Activated CD8-positive, alpha-beta T cell treated with anti-CD3 and anti-CD28 coated beads for 36 hours (primary cell): ENCODE measurements at regions not wholly inside any gene's neighbourhood (a gene's known extent, or its start where the extent isn't known, plus 50 kb on each side); places are given as distances from the start of the nearest gene placed in this dataset.
A peak's percentile ranks its signal among the peaks of the same experiment; 100 is the strongest.
"Not testable (repeated sequence)": the region's sequence is repeated elsewhere in the genome, so short reads cannot be mapped to it uniquely, and the experiment has no call there.

Source experiments
- ATAC-seq: fragments of 200-7000 bp; cut with Tn5 transposase; one replicate; pipeline ENCODE4 v1.10.0; 2021; ENCODE audit warnings: mild to moderate bottlenecking, moderate library complexity
- CTCF ChIA-PET: fragments of 350-600 bp; sonication (Branson Sonifier 250); formaldehyde crosslinking; loops from one replicate; lab custom pipeline; 2021; ENCODE audit warnings: antibody characterized with exemption; lab: Charles Lee
- POLR2A ChIA-PET: fragments of 350-600 bp; sonication (Branson Sonifier 250); formaldehyde crosslinking; loops from one replicate; lab custom pipeline; 2021; ENCODE audit warnings: antibody characterized with exemption; lab: Charles Lee
- DNase-seq: peaks from one replicate; pipeline ENCODE4 v3.0.0-alpha.2; 2020
- H3K27ac Mint-ChIP-seq: one replicate; pipeline ENCODE4 v1.8.0; 2021; ENCODE audit warnings: mild to moderate bottlenecking, mixed read lengths
- H3K27me3 Mint-ChIP-seq: one replicate; pipeline ENCODE4 v1.8.0; 2021; ENCODE audit warnings: mixed read lengths
- H3K36me3 Mint-ChIP-seq: one replicate; pipeline ENCODE4 v1.8.0; 2021; ENCODE audit warnings: low read depth, mixed read lengths
- H3K4me1 Mint-ChIP-seq: one replicate; pipeline ENCODE4 v1.8.0; 2021; ENCODE audit warnings: low read depth, mixed read lengths
- H3K4me3 Mint-ChIP-seq: one replicate; pipeline ENCODE4 v1.8.0; 2021; ENCODE audit warnings: mild to moderate bottlenecking, moderate library complexity, mixed read lengths
- H3K9me3 Mint-ChIP-seq: one replicate; pipeline ENCODE4 v1.8.0; 2021; ENCODE audit warnings: mixed read lengths
- intact Hi-C: fragments of 100-400 bp; cut with micrococcal nuclease; formaldehyde crosslinking; loops from one replicate; pipeline ENCODE4 v1.10.0; 2022
- TF ChIP-seq, protein P1 (sequence below): fragments of 200-600 bp; IDR thresholded peaks from one replicate; pipeline ENCODE4 v1.8.0; 2022; ENCODE audit warnings: antibody characterized with exemption, mild to moderate bottlenecking

DNA sequence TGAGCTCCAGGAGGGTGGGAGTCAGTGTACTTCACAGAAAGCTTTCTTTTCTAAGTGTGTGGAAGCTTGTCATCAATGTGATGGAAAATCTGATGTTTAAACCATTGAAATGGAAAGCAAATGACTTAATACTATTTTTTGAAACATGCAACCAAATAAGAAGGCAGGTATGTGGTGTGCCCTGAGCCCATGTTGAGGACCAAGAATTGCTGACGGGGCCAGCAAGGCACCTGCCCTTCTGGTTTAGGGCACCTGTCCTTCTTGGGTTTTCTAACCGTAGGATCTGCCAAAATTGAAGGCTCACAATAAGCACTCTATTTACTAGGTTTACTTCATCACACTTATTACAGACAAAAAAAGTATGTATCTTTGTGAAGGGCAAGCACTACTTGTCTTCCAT lies 537.7 kb downstream of the SOCS6 start:
- no peak overlapping the region for H3K27ac Mint-ChIP-seq
- no peaks in the 10 kb centered on the region for H3K4me1 Mint-ChIP-seq
- no peaks in the 10 kb centered on the region for H3K27me3 Mint-ChIP-seq
- intact Hi-C loops: no loop called here
- H3K9me3 Mint-ChIP-seq: peaks cover 2% of the 10 kb centered on the region
- no peaks in the 10 kb centered on the region for H3K36me3 Mint-ChIP-seq
- POLR2A ChIA-PET: interaction anchor here (1.2 kb wide), 1 partner anchor 126 kb away, joined by 3 read pairs; no protein-coding TSS in a partner anchor
- TF ChIP-seq, protein P1, sequence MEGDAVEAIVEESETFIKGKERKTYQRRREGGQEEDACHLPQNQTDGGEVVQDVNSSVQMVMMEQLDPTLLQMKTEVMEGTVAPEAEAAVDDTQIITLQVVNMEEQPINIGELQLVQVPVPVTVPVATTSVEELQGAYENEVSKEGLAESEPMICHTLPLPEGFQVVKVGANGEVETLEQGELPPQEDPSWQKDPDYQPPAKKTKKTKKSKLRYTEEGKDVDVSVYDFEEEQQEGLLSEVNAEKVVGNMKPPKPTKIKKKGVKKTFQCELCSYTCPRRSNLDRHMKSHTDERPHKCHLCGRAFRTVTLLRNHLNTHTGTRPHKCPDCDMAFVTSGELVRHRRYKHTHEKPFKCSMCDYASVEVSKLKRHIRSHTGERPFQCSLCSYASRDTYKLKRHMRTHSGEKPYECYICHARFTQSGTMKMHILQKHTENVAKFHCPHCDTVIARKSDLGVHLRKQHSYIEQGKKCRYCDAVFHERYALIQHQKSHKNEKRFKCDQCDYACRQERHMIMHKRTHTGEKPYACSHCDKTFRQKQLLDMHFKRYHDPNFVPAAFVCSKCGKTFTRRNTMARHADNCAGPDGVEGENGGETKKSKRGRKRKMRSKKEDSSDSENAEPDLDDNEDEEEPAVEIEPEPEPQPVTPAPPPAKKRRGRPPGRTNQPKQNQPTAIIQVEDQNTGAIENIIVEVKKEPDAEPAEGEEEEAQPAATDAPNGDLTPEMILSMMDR: no peak
- H3K4me3 Mint-ChIP-seq: no peak overlapping the region
- DNase-seq (no peak), ATAC-seq (no peak)
- CTCF ChIA-PET: interaction anchor here (0.9 kb wide), 1 partner anchor 11 kb away, joined by 4 read pairs; no protein-coding TSS in a partner anchor

DNA sequence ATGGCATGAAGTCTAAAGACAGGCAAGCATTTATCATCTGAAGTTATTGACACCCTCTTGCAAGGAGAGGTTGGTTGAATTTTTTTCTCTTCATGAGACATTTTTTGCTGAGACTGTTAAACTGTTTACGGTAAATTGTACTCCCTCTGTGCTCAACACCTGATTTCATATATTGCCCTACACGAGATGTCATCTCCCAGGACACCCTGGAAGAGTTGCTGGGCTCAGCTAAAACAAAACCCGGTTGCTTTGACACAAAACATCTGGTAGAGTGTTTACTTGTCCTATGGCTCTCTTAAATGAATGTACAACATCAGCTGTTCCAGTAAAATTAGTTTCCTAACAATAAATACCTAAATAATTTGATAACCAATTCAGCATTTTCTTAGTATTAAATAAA lies 533.8 kb downstream of the SOCS6 start:
- POLR2A ChIA-PET: no interaction called here
- H3K4me3 Mint-ChIP-seq: no peak overlapping the region

DNA sequence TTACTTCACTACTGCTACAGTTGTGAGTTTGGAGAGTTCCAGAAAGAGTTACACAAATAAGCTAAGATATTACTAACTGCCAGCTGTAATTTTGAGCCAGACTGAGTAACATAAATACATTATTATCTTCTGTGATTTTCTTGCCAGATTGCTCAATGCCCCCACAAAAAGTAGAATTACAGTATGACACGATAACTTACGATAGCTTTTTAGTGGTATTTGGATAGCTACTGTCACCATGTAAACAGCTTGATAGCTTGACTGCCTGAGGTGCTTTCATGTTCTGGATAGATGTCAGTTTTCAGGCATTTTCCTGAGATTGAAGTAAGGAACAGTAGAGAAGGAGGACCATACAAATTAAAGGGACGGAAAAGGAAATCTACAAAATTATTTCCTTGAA lies 533.3 kb downstream of the SOCS6 start:
- ATAC-seq (no peak), DNase-seq (no peak)
- peaks cover 1% of the 10 kb centered on the region for H3K9me3 Mint-ChIP-seq
- ChIA-PET CTCF (interaction anchor here (1.1 kb wide), 1 partner anchor 40 kb away, joined by 3 read pairs; no protein-coding TSS in a partner anchor), POLR2A (no interaction called here)
- no peaks in the 10 kb centered on the region for H3K27me3 Mint-ChIP-seq
- H3K4me3 Mint-ChIP-seq: no peak overlapping the region
- H3K4me1 Mint-ChIP-seq: no peaks in the 10 kb centered on the region
- intact Hi-C loops: no loop called here
- TF ChIP-seq, protein P1: no peak
- no peaks in the 10 kb centered on the region for H3K36me3 Mint-ChIP-seq
- no peak overlapping the region for H3K27ac Mint-ChIP-seq

More for the DNA sequence above, 533.8 kb downstream of the SOCS6 start:
- Mint-ChIP-seq H3K9me3 (peaks cover 1% of the 10 kb centered on the region), H3K27ac (no peak overlapping the region), H3K4me1 (no peaks in the 10 kb centered on the region), H3K27me3 (no peaks in the 10 kb centered on the region), H3K36me3 (no peaks in the 10 kb centered on the region)
- CTCF ChIA-PET: interaction anchor here (1.1 kb wide), 1 partner anchor 40 kb away, joined by 3 read pairs; no protein-coding TSS in a partner anchor
- TF ChIP-seq, protein P1: no peak
- ATAC-seq: no peak
- no peak for DNase-seq
- intact Hi-C loops: no loop called here

DNA sequence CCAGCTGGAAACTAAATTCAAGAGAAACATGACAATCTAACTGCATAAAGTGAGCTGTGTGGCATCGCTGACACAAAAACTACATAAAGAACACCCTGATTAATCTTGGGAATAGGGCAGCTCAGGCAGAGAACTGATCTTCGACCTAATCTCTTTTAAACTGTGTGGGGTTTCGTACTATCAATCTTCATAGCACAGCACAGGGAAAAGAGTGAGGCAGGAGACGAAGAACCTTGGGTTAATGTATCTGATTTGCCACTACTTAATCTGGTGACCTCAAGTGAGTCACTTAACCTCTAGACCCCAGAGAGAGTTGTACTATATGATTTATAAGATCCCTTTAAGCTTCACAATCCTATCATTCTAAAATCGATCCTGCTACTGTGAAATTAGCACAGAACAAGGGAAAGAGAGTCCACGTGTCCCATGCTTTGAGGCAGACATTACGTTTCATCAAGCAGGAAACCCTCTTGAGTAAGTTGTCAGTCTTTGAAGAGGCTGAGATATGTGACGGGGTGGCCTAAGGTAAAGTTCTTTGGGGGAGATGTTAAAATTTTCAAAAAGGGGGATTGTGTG lies 519.7 kb downstream of the SOCS6 start:
- no peak for ATAC-seq
- intact Hi-C loops: no loop called here
- no peaks in the 10 kb centered on the region for H3K27me3 Mint-ChIP-seq
- ChIA-PET CTCF (interaction anchor here (1.0 kb wide), 1 partner anchor 21 kb away, joined by 3 read pairs; no protein-coding TSS in a partner anchor), POLR2A (no interaction called here)
- no peak for DNase-seq
- TF ChIP-seq, protein P1: no peak
- no peaks in the 10 kb centered on the region for H3K36me3 Mint-ChIP-seq
- no peak overlapping the region for H3K4me3 Mint-ChIP-seq
- peaks cover 11% of the 10 kb centered on the region for H3K9me3 Mint-ChIP-seq
- H3K27ac Mint-ChIP-seq: no peak overlapping the region
- no peaks in the 10 kb centered on the region for H3K4me1 Mint-ChIP-seq

DNA sequence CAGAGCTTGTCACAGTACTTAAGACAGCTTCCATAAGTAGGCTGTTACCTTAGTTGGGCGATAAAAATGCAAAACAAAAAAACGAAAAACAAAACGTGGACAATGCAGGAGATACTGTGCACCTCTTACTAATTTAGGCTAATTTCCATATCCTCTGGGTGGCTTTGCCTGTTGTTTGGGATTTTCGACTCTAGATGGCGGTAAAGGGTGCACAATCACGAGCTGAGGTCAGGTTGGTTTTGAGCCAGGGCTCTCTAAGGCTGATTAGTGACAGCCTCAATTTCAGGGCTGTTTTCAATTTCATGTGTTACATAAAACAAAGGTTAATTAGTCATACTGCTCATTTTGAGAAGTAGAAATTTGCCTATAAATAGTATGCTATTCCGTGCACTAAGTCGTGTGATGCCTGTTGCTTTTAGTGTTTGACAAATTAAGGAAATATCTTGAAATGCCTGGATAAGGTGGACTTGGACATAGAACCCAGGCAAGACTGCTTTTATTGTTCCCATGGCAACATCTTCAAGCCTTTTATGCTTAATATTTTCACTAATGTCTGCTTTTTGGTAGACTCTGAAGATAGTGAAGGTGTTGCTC lies 493.1 kb downstream of the SOCS6 start:
- DNase-seq: peak; percentile 80
- H3K4me1 Mint-ChIP-seq: peaks cover 10% of the 10 kb centered on the region
- no peak overlapping the region for H3K4me3 Mint-ChIP-seq
- peak; percentile 99 for ATAC-seq
- no peaks in the 10 kb centered on the region for H3K27me3 Mint-ChIP-seq
- ChIA-PET CTCF (interaction anchor here (0.6 to 1.8 kb wide), 18 partner anchors 8 to 864 kb away, joined by 3 to 7 read pairs (median 4); no protein-coding TSS in a partner anchor), POLR2A (no interaction called here)
- TF ChIP-seq, protein P1: peak; percentile 68
- H3K9me3 Mint-ChIP-seq: peaks cover 3% of the 10 kb centered on the region
- no peaks in the 10 kb centered on the region for H3K36me3 Mint-ChIP-seq
- H3K27ac Mint-ChIP-seq: no peak overlapping the region
- intact Hi-C loops: no loop called here

DNA sequence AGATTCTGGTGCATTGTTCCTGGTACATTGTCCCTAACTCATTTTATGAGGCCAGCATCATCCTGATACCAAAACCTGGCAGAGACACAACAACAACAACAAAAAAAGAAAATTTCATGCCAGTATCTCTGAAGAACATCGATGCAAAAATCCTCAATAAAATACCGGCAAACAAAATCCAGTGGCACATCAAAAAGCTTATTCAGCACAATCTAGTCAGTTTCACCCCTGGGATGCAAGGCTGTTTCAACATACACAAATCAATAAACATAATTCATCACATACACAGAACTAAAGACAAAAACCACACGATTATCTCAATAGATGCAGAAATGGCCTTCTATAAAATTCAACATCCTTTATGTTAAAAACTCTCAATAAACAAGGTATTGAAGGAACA lies 477.4 kb downstream of the SOCS6 start:
- ATAC-seq, intact Hi-C loops, H3K9me3 Mint-ChIP-seq, H3K4me3 Mint-ChIP-seq, H3K4me1 Mint-ChIP-seq, DNase-seq, H3K36me3 Mint-ChIP-seq, H3K27me3 Mint-ChIP-seq, H3K27ac Mint-ChIP-seq, POLR2A ChIA-PET: not testable (repeated sequence)
- CTCF ChIA-PET: interaction anchor here (1.0 kb wide), 2 partner anchors 8 to 12 kb away, joined by 3 read pairs; no protein-coding TSS in a partner anchor
